CD4-positive, alpha-beta T cell (primary cell): ENCODE measurements at regions not wholly inside any gene's neighbourhood (a gene's known extent, or its start where the extent isn't known, plus 50 kb on each side); places are given as distances from the start of the nearest gene placed in this dataset.

Experiments used
- ATAC-seq: fragments of 200-7000 bp; cut with Tn5 transposase; one replicate; pipeline ENCODE4 v1.10.0; 2022; ENCODE audit warnings: mild to moderate bottlenecking; ENCODE audit not compliant: poor library complexity
- CTCF ChIA-PET: fragments of 350-600 bp; sonication (Branson Sonifier 250); formaldehyde crosslinking; loops from one replicate; lab custom pipeline; 2021; ENCODE audit warnings: antibody characterized with exemption, inconsistent platforms; lab: Charles Lee
- POLR2A ChIA-PET: fragments of 350-600 bp; sonication (Branson Sonifier 250); formaldehyde crosslinking; loops from one replicate; lab custom pipeline; 2021; ENCODE audit warnings: antibody characterized with exemption, inconsistent platforms; lab: Charles Lee
- DNase-seq, 14 experiments: peaks; one replicate each; pipeline ENCODE4 v3.0.0-alpha.2; 2013 to 2020; ENCODE audit warnings: mixed read lengths in 2 of 14
- H3K27ac ChIP-seq, 2 donors: one replicate each; pipeline versions ENCODE4 v1.5.1 to v1.7.0; 2013; ENCODE audit warnings: low read length in 2 of 2, low read depth in 1 of 2, mild to moderate bottlenecking in 1 of 2
- H3K27me3 ChIP-seq, 2 experiments: 1 replicate in 1 of 2; 2 replicates in 1 of 2; pipeline versions ENCODE4 v1.6.1 to v1.7.0; 2013; ENCODE audit warnings: low read length in 2 of 2, control low read depth in 1 of 2, mild to moderate bottlenecking in 1 of 2, moderate library complexity in 1 of 2; ENCODE audit not compliant: insufficient read depth in 2 of 2, control insufficient read depth in 1 of 2
- H3K36me3 ChIP-seq: one replicate; pipeline ENCODE4 v1.6.1; 2013; ENCODE audit warnings: low read length, control low read depth; ENCODE audit not compliant: insufficient read depth
- H3K4me1 ChIP-seq: one replicate; pipeline ENCODE4 v1.6.1; 2013; ENCODE audit warnings: low read length, control low read depth; ENCODE audit not compliant: insufficient read depth
- H3K4me3 ChIP-seq: one replicate; pipeline ENCODE4 v1.5.1; 2013; ENCODE audit warnings: mild to moderate bottlenecking, low read length, moderate library complexity
- H3K9me3 ChIP-seq, 2 experiments: 1 replicate in 1 of 2; 2 replicates in 1 of 2; pipeline versions ENCODE4 v1.6.1 to v1.7.0; 2013; ENCODE audit warnings: low read length in 2 of 2, mild to moderate bottlenecking in 2 of 2, control low read depth in 1 of 2, moderate library complexity in 1 of 2; ENCODE audit not compliant: control insufficient read depth in 1 of 2, insufficient read depth in 1 of 2
- H3K27ac Mint-ChIP-seq: one replicate; pipeline ENCODE4 v1.8.0; 2020; ENCODE audit warnings: mixed read lengths
- H3K27me3 Mint-ChIP-seq: one replicate; pipeline ENCODE4 v1.8.0; 2021; ENCODE audit warnings: mixed read lengths
- H3K36me3 Mint-ChIP-seq: one replicate; pipeline ENCODE4 v1.8.0; 2021; ENCODE audit warnings: low read depth, mixed read lengths
- H3K4me1 Mint-ChIP-seq: one replicate; pipeline ENCODE4 v1.8.0; 2021; ENCODE audit warnings: low read depth, mixed read lengths
- H3K4me3 Mint-ChIP-seq: one replicate; pipeline ENCODE4 v1.8.0; 2020; ENCODE audit warnings: mild to moderate bottlenecking, mixed read lengths
- H3K9me3 Mint-ChIP-seq: one replicate; pipeline ENCODE4 v1.8.0; 2020; ENCODE audit warnings: mixed read lengths
- CTCF ChIP-seq: fragments of 200-600 bp; IDR thresholded peaks from one replicate; pipeline ENCODE4 v1.8.0; 2022; ENCODE audit warnings: antibody characterized with exemption, mild to moderate bottlenecking
- intact Hi-C, 2 experiments: fragments of 100-400 bp; cut with DNase I in 1 of 2; cut with micrococcal nuclease in 1 of 2; formaldehyde crosslinking; loops; one replicate each; pipeline versions ENCODE4 v1.15.1 to v1.9.0; 2023 to 2025; cut with DNase I, micrococcal nuclease

GRCh38 chr5:54873691-54874090 is 111.7 kb downstream of the ESM1 start:
- CTCF ChIA-PET = interaction anchor here (1.6 kb wide), 1 partner anchor 356 kb away, joined by 5 read pairs; the partner anchor contains the start of gene SNX18
- Histone ChIP-seq H3K4me3 (no peak overlapping the region), H3K27ac (no peak overlapping the region), H3K4me1 (no peaks in the 10 kb centered on the region), H3K36me3 (no peaks in the 10 kb centered on the region), H3K27me3 (no peaks in the 10 kb centered on the region), H3K9me3 (no peaks in the 10 kb centered on the region)
- intact Hi-C loops = no loop called here
- no peaks in the 10 kb centered on the region for H3K36me3 Mint-ChIP-seq
- no peaks in the 10 kb centered on the region for H3K4me1 Mint-ChIP-seq
- peaks cover 33% of the 10 kb centered on the region for H3K27me3 Mint-ChIP-seq
- no peak for TF ChIP-seq CTCF
- H3K4me3 Mint-ChIP-seq = no peak overlapping the region
- POLR2A ChIA-PET = no interaction called here
- no peak overlapping the region for H3K27ac Mint-ChIP-seq
- H3K9me3 Mint-ChIP-seq = no peaks in the 10 kb centered on the region
- DNase-seq (no peak), ATAC-seq (no peak)

GRCh38 chr5:54872810-54873209 is 112.6 kb downstream of the ESM1 start:
- CTCF ChIA-PET = interaction anchor here (1.6 kb wide), 1 partner anchor 355 kb away, joined by 5 read pairs; the partner anchor contains the start of gene SNX18
- no peaks in the 10 kb centered on the region for H3K27me3 ChIP-seq
- Mint-ChIP-seq H3K4me1 (peaks cover under 1% of the 10 kb centered on the region), H3K36me3 (no peaks in the 10 kb centered on the region), H3K27ac (no peak overlapping the region), H3K27me3 (peaks cover 33% of the 10 kb centered on the region), H3K4me3 (no peak overlapping the region), H3K9me3 (no peaks in the 10 kb centered on the region)
- H3K4me3 ChIP-seq = no peak overlapping the region
- intact Hi-C loops = no loop called here
- no peak overlapping the region for H3K27ac ChIP-seq
- H3K4me1 ChIP-seq = no peaks in the 10 kb centered on the region
- no peaks in the 10 kb centered on the region for H3K9me3 ChIP-seq
- no peak for TF ChIP-seq CTCF
- DNase-seq = no peak
- ATAC-seq = no peak
- no peaks in the 10 kb centered on the region for H3K36me3 ChIP-seq
- POLR2A ChIA-PET = interaction anchor here (0.8 kb wide), 1 partner anchor 13 kb away, joined by 4 read pairs; no protein-coding TSS in a partner anchor

- Mint-ChIP-seq H3K27ac (no peak overlapping the region), H3K36me3 (no peaks in the 10 kb centered on the region), H3K4me1 (peaks cover 10% of the 10 kb centered on the region), H3K27me3 (peaks cover 34% of the 10 kb centered on the region), H3K9me3 (no peaks in the 10 kb centered on the region), H3K4me3 (no peak overlapping the region)
- DNase-seq = no peak
- POLR2A ChIA-PET = no interaction called here
- no peak for ATAC-seq
- Histone ChIP-seq H3K27ac (no peak overlapping the region), H3K9me3 (no peaks in the 10 kb centered on the region), H3K4me1 (peaks cover 4% of the 10 kb centered on the region), H3K36me3 (no peaks in the 10 kb centered on the region), H3K27me3 (no peaks in the 10 kb centered on the region), H3K4me3 (no peak overlapping the region)
- CTCF ChIA-PET = interaction anchor here (1.0 kb wide), 1 partner anchor 353 kb away, joined by 3 read pairs; the partner anchor contains the start of gene SNX18
- intact Hi-C loops = no loop called here
- TF ChIP-seq CTCF = no peak
Observed at GRCh38 chr5:54870271-54870670, 115.1 kb downstream of the ESM1 start.
